ENCODE measurements at regions not wholly inside any gene's neighbourhood (a gene's known extent, or its start where the extent isn't known, plus 50 kb on each side); places are given as distances from the start of the nearest gene placed in this dataset.

GRCh38 chr20:23278172-23278571, 72.4 kb upstream of the NXT1 start:
- Mint-ChIP-seq H3K4me1 (no peaks in the 10 kb centered on the region), H3K27me3 (peaks cover 3% of the 10 kb centered on the region), H3K9me3 (ENCODE audit: insufficient read depth) (no peaks in the 10 kb centered on the region), H3K27ac (no peak overlapping the region), H3K4me3 (no peak overlapping the region)
- TF ChIP-seq, protein P1, sequence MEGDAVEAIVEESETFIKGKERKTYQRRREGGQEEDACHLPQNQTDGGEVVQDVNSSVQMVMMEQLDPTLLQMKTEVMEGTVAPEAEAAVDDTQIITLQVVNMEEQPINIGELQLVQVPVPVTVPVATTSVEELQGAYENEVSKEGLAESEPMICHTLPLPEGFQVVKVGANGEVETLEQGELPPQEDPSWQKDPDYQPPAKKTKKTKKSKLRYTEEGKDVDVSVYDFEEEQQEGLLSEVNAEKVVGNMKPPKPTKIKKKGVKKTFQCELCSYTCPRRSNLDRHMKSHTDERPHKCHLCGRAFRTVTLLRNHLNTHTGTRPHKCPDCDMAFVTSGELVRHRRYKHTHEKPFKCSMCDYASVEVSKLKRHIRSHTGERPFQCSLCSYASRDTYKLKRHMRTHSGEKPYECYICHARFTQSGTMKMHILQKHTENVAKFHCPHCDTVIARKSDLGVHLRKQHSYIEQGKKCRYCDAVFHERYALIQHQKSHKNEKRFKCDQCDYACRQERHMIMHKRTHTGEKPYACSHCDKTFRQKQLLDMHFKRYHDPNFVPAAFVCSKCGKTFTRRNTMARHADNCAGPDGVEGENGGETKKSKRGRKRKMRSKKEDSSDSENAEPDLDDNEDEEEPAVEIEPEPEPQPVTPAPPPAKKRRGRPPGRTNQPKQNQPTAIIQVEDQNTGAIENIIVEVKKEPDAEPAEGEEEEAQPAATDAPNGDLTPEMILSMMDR (IDR thresholded peaks at IDR 0.05) = no peak
- TF ChIP-seq EZH2 (IDR thresholded peaks at IDR 0.05; ENCODE audit: borderline replicate concordance, insufficient read depth, low read depth, low read length, poor library complexity, severe bottlenecking) = no peak
- CTCF ChIA-PET = no interaction called here
- Histone ChIP-seq H3K4me2 (replicated peaks; ENCODE audit: low read depth, low read length, poor library complexity, severe bottlenecking) (no peak overlapping the region), H3K4me3 (ENCODE audit: control extremely low read depth in 1 of 5, extremely low read depth in 1 of 5, insufficient read depth in 1 of 5, low read depth in 2 of 5, low read length in 4 of 5) (no peak overlapping the region), H3K9me3 (ENCODE audit: control extremely low read depth in 1 of 3, control insufficient read depth in 2 of 3, insufficient read depth in 1 of 3, low read length in 2 of 3) (no peaks in the 10 kb centered on the region), H4K20me1 (ENCODE audit: control insufficient read depth, insufficient read depth, low read length, poor library complexity, severe bottlenecking) (no peaks in the 10 kb centered on the region), H3K36me3 (replicated peaks in 1 of 2; ENCODE audit: control extremely low read depth in 1 of 2, control insufficient read depth in 1 of 2, extremely low read depth in 1 of 2, insufficient read depth in 2 of 2, low read length in 1 of 2) (no peaks in the 10 kb centered on the region), H3K9ac (ENCODE audit: low read length) (no peak overlapping the region), H3K27ac (ENCODE audit: low read length in 2 of 2) (no peak overlapping the region), H3K27me3 (replicated peaks in 1 of 4; ENCODE audit: control extremely low read depth in 1 of 4, control insufficient read depth in 3 of 4, insufficient read depth in 4 of 4, low read length in 3 of 4) (no peaks in the 10 kb centered on the region), H2AFZ (ENCODE audit: insufficient read depth, low read depth, low read length, poor library complexity, severe bottlenecking) (no peak overlapping the region), H3K4me1 (ENCODE audit: control insufficient read depth in 2 of 2, insufficient read depth in 2 of 2, low read length in 2 of 2) (no peaks in the 10 kb centered on the region), H3K79me2 (ENCODE audit: control insufficient read depth, insufficient read depth, low read length) (no peaks in the 10 kb centered on the region)
- intact Hi-C loops (cut with micrococcal nuclease) = no loop called here
- POLR2A ChIA-PET = no interaction called here
- WGBS (ENCODE audit: insufficient coverage) = no CpG with 5 or more reads among the region's 4 CpGs
- ATAC-seq (ENCODE audit: low read depth) = no peak
- DNase-seq = no peak

GRCh38 chr20:23277316-23277715, 73.3 kb upstream of the NXT1 start:
- TF ChIP-seq, protein P1 (IDR thresholded peaks at IDR 0.05) = no peak
- no peak for TF ChIP-seq EZH2 (IDR thresholded peaks at IDR 0.05; ENCODE audit: borderline replicate concordance, insufficient read depth, low read depth, low read length, poor library complexity, severe bottlenecking)
- Histone ChIP-seq H3K27ac (ENCODE audit: low read length in 2 of 2) (no peak overlapping the region), H3K27me3 (replicated peaks in 1 of 4; ENCODE audit: control extremely low read depth in 1 of 4, control insufficient read depth in 3 of 4, insufficient read depth in 4 of 4, low read length in 3 of 4) (no peaks in the 10 kb centered on the region), H3K9ac (ENCODE audit: low read length) (no peak overlapping the region), H3K36me3 (replicated peaks in 1 of 2; ENCODE audit: control extremely low read depth in 1 of 2, control insufficient read depth in 1 of 2, extremely low read depth in 1 of 2, insufficient read depth in 2 of 2, low read length in 1 of 2) (no peaks in the 10 kb centered on the region), H3K9me3 (ENCODE audit: control extremely low read depth in 1 of 3, control insufficient read depth in 2 of 3, insufficient read depth in 1 of 3, low read length in 2 of 3) (no peaks in the 10 kb centered on the region), H2AFZ (ENCODE audit: insufficient read depth, low read depth, low read length, poor library complexity, severe bottlenecking) (no peak overlapping the region), H3K4me2 (replicated peaks; ENCODE audit: low read depth, low read length, poor library complexity, severe bottlenecking) (no peak overlapping the region), H3K4me3 (ENCODE audit: control extremely low read depth in 1 of 5, extremely low read depth in 1 of 5, insufficient read depth in 1 of 5, low read depth in 2 of 5, low read length in 4 of 5) (no peak overlapping the region), H3K79me2 (ENCODE audit: control insufficient read depth, insufficient read depth, low read length) (no peaks in the 10 kb centered on the region), H4K20me1 (ENCODE audit: control insufficient read depth, insufficient read depth, low read length, poor library complexity, severe bottlenecking) (no peaks in the 10 kb centered on the region), H3K4me1 (ENCODE audit: control insufficient read depth in 2 of 2, insufficient read depth in 2 of 2, low read length in 2 of 2) (no peaks in the 10 kb centered on the region)
- Mint-ChIP-seq H3K27me3 (peaks cover 3% of the 10 kb centered on the region), H3K27ac (no peak overlapping the region), H3K4me3 (no peak overlapping the region), H3K4me1 (no peaks in the 10 kb centered on the region), H3K9me3 (ENCODE audit: insufficient read depth) (no peaks in the 10 kb centered on the region)
- DNase-seq (no peak), ATAC-seq (ENCODE audit: low read depth) (no peak)
- WGBS (ENCODE audit: insufficient coverage) = no CpG with 5 or more reads among the region's 2 CpGs
- ChIA-PET POLR2A (no interaction called here), CTCF (no interaction called here)
- intact Hi-C loops (cut with micrococcal nuclease) = no loop called here
